ENCODE measurements at regions not wholly inside any gene's neighbourhood (a gene's known extent, or its start where the extent isn't known, plus 50 kb on each side); places are given as distances from the start of the nearest gene placed in this dataset.
A peak's percentile ranks its signal among the peaks of the same experiment; 100 is the strongest.

DNA sequence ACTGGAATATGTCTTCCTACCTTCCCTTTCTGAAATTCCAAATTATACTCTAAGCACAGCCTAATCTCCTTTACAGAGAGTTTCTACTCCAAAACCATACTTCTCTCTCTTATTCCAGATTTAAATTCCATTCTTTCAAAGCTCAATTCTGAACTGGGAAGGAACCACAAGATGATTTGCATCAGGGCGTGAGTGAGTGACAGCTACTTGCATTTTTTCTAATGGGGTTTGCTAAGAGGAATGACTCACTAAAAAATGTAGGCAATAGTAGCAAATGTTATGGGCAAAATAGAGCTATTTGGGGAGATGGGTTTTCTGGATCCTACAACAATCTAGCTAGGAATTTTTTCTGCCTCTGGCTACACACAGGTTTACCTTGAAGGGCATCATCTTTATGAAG lies 244.6 kb upstream of the PSMD7 start:
- no peak overlapping the region for H3K4me3 ChIP-seq (replicated peaks; ENCODE audit: low read depth, low read length)
- DNase-seq (ENCODE audit: extremely low read depth, low read depth) = no peak
- TF ChIP-seq, protein P1, sequence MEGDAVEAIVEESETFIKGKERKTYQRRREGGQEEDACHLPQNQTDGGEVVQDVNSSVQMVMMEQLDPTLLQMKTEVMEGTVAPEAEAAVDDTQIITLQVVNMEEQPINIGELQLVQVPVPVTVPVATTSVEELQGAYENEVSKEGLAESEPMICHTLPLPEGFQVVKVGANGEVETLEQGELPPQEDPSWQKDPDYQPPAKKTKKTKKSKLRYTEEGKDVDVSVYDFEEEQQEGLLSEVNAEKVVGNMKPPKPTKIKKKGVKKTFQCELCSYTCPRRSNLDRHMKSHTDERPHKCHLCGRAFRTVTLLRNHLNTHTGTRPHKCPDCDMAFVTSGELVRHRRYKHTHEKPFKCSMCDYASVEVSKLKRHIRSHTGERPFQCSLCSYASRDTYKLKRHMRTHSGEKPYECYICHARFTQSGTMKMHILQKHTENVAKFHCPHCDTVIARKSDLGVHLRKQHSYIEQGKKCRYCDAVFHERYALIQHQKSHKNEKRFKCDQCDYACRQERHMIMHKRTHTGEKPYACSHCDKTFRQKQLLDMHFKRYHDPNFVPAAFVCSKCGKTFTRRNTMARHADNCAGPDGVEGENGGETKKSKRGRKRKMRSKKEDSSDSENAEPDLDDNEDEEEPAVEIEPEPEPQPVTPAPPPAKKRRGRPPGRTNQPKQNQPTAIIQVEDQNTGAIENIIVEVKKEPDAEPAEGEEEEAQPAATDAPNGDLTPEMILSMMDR (IDR thresholded peaks at IDR 0.05; ENCODE audit: low read depth, low read length, missing control alignments) = no peak

DNA sequence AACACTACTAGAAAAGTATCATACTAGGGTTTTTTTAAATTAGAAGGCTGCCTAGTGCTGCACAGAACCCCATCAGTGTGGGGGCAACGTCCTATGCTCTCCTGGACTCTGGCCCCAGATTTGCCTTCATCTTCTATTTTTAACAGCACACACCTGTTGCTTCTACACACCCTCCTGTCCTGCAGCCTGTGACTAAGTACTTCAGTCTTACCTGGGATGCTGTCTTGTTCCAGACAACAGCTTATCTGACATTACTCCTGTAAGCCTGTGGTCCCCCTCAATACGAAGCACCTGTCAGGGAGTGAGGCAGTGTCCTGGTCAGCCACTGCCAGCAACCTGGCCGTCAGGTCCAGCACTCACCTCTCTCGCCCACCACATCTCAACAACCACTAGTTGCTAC lies 247.6 kb upstream of the PSMD7 start:
- H3K4me3 ChIP-seq (replicated peaks; ENCODE audit: low read depth, low read length) = no peak overlapping the region
- DNase-seq (ENCODE audit: extremely low read depth, low read depth) = no peak
- TF ChIP-seq, protein P1 (IDR thresholded peaks at IDR 0.05; ENCODE audit: low read depth, low read length, missing control alignments) = no peak

DNA sequence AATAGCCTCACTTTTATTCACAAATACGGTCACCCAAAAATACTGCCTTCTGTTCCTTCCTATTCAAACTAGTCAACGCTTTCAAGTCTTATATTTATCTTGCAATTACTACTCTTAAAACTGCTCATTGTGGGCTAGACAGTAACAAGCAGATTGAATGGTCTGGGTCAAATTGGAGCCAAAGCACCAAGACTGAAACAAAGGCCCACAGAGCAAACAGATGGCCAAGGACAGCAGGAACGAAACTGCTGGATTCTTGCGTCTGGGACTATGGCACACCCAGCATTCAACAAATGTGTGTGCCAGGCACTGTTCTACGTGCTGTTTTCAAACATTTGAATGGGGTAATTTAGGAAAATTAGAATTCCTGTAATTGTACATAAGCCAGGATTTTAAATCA lies 250.1 kb upstream of the PSMD7 start:
- DNase-seq (ENCODE audit: extremely low read depth, low read depth) = no peak
- no peak overlapping the region for H3K4me3 ChIP-seq (replicated peaks; ENCODE audit: low read depth, low read length)
- TF ChIP-seq, protein P1 (IDR thresholded peaks at IDR 0.05; ENCODE audit: low read depth, low read length, missing control alignments) = no peak

DNA sequence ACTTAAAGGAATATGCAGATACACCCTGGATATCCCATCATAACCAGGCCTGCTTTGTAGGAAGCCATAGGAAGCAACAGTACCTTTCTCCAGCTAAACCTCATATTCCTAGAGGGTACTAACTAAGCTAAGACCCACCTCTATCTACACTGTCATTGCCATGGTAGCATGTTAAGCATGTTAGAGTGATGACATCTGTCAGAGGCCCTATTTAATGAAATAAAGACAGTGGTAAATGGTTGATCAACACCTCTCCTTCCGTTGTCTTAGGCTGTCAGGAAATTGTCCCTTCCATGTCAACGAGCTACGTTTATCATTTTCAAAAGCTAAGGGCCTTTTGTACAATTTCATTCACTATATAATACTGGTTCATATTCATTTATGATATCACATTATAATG lies 251.1 kb upstream of the PSMD7 start:
- no peak for DNase-seq (ENCODE audit: extremely low read depth, low read depth)
- H3K4me3 ChIP-seq (replicated peaks; ENCODE audit: low read depth, low read length) = no peak overlapping the region
- TF ChIP-seq, protein P1 (IDR thresholded peaks at IDR 0.05; ENCODE audit: low read depth, low read length, missing control alignments) = no peak

DNA sequence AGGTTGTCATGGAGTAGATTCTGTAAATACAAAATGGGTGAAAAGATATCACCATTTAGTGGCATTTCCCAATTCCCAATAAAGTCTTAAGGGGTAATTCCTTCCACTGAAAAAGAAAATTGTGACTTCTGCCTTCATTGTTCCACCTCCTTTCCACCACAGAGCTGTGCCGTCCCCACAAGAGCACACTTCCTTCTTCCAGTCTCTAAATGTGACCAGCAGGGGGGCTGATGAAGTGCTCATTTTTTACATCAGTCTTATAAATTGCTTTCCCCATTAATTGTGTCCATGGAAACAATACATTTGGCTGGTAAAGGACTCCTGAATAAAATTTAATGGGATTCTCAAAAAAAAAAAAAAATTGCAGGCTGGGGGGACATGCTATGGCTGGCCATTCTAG lies 260.8 kb upstream of the PSMD7 start:
- no peak overlapping the region for H3K4me3 ChIP-seq (replicated peaks; ENCODE audit: low read depth, low read length)
- DNase-seq (ENCODE audit: extremely low read depth, low read depth) = peak; percentile 16
- TF ChIP-seq, protein P1 (IDR thresholded peaks at IDR 0.05; ENCODE audit: low read depth, low read length, missing control alignments) = peak; percentile 45

DNA sequence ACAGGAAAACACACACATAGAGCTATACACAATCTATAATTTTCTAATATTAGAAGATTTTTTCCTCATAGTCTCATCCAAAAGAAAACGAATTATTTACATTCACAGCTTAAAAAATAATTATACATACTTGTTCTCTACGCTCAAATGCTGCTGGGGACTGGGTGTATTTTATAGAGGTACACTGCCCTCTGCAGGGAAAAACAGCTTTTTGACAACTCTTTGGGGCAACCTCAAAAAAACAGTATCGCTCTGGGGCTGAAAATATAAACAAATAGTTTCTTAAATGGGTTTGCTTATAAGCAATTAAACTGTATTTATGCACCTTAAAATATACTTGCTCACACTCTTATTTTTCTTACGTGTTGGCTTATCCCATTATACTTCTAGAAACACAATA lies 261.8 kb upstream of the PSMD7 start:
- peak; percentile 6 for DNase-seq (ENCODE audit: extremely low read depth, low read depth)
- H3K4me3 ChIP-seq (replicated peaks; ENCODE audit: low read depth, low read length) = no peak overlapping the region
- TF ChIP-seq, protein P1 (IDR thresholded peaks at IDR 0.05; ENCODE audit: low read depth, low read length, missing control alignments) = peak; percentile 44

DNA sequence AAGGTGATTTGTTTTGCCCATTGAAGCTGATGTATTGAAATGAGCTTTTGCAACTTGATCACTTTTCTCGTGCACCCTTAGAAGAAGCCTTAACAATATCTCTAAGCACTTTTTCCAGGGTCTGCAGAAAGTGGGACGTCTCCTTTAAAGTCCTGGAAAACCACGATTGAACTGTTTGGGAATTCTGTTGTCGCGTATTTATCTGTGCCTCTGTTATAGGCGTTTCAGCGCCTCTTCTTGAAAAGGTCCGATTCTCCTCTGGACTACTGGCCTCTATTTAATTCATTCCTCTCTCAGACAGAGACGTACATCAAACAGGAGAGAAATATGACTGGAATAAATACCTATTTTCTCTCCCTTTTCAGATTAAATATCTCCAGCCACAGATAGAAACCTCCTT lies 262.4 kb upstream of the PSMD7 start:
- no peak for DNase-seq (ENCODE audit: extremely low read depth, low read depth)
- TF ChIP-seq, protein P1 (IDR thresholded peaks at IDR 0.05; ENCODE audit: low read depth, low read length, missing control alignments) = no peak
- no peak overlapping the region for H3K4me3 ChIP-seq (replicated peaks; ENCODE audit: low read depth, low read length)

All from HFF-Myc (cell line).